ENCODE measurements at regions not wholly inside any gene's neighbourhood (a gene's known extent, or its start where the extent isn't known, plus 50 kb on each side); places are given as distances from the start of the nearest gene placed in this dataset.
"Not testable (repeated sequence)": the region's sequence is repeated elsewhere in the genome, so short reads cannot be mapped to it uniquely, and the experiment has no call there.

DNA sequence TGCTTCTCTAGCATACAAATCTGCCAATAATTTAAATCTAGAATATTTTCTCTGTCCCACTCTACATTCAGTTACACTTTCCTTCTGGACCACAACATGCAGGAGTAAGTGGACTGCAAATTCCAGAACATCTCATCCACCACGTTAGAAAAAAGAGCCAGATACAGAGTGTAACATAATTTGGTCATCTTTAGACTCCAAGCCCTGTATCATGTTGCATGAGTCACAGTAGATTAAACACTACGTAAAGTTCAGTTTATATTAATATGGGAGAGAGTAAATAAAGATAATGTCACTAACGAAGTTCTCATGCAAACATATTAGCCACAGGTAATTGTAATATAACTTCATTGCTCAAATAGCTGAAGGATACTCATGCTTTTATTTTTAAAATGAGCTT is 327.0 kb downstream of the C6orf118 start:
- TF ChIP-seq, protein P1, sequence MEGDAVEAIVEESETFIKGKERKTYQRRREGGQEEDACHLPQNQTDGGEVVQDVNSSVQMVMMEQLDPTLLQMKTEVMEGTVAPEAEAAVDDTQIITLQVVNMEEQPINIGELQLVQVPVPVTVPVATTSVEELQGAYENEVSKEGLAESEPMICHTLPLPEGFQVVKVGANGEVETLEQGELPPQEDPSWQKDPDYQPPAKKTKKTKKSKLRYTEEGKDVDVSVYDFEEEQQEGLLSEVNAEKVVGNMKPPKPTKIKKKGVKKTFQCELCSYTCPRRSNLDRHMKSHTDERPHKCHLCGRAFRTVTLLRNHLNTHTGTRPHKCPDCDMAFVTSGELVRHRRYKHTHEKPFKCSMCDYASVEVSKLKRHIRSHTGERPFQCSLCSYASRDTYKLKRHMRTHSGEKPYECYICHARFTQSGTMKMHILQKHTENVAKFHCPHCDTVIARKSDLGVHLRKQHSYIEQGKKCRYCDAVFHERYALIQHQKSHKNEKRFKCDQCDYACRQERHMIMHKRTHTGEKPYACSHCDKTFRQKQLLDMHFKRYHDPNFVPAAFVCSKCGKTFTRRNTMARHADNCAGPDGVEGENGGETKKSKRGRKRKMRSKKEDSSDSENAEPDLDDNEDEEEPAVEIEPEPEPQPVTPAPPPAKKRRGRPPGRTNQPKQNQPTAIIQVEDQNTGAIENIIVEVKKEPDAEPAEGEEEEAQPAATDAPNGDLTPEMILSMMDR (IDR thresholded peaks at IDR 0.05; ENCODE audit: insufficient read depth, low read length, poor library complexity, severe bottlenecking), result no peak
- DNase-seq (ENCODE audit: extremely low read depth, insufficient read length), result no peak
- H3K27me3 ChIP-seq (replicated peaks; ENCODE audit: control insufficient read depth, insufficient read depth, low read length), result no peaks in the 10 kb centered on the region
- H3K36me3 ChIP-seq (ENCODE audit: control insufficient read depth, insufficient read depth, low read length), result no peaks in the 10 kb centered on the region
- no peak overlapping the region for H3K4me3 ChIP-seq (replicated peaks; ENCODE audit: low read depth, low read length)

DNA sequence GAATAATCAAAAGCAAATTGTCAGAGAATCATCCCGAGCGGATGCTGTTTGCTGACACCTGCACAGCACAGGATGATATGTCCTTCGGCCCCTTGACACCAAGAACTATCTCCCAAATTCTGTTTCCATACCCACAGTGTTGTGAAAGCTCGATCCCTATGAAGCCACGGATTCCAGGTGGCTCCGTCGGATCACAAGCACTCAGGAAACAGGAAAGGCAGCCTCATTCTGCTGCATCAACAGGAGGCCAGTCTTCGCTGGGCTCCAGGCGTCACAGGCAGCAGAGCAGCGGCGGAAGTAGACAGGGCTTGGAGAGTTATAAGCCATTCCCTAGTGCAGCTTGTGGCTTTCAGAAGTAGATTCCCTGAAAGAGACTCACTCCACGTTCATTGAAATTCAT is 342.3 kb downstream of the C6orf118 start:
- TF ChIP-seq, protein P1 (IDR thresholded peaks at IDR 0.05; ENCODE audit: insufficient read depth, low read length, poor library complexity, severe bottlenecking), result no peak
- Histone ChIP-seq H3K27me3 (replicated peaks; ENCODE audit: control insufficient read depth, insufficient read depth, low read length) (no peaks in the 10 kb centered on the region), H3K4me3 (replicated peaks; ENCODE audit: low read depth, low read length) (no peak overlapping the region), H3K36me3 (ENCODE audit: control insufficient read depth, insufficient read depth, low read length) (no peaks in the 10 kb centered on the region)
- DNase-seq (ENCODE audit: extremely low read depth, insufficient read length), result no peak

- H3K36me3 ChIP-seq (ENCODE audit: control insufficient read depth, insufficient read depth, low read length), result no peaks in the 10 kb centered on the region
- no peak for DNase-seq (ENCODE audit: extremely low read depth, insufficient read length)
- no peak overlapping the region for H3K4me3 ChIP-seq (replicated peaks; ENCODE audit: low read depth, low read length)
- TF ChIP-seq, protein P1 (IDR thresholded peaks at IDR 0.05; ENCODE audit: insufficient read depth, low read length, poor library complexity, severe bottlenecking), result no peak
- H3K27me3 ChIP-seq (replicated peaks; ENCODE audit: control insufficient read depth, insufficient read depth, low read length), result no peaks in the 10 kb centered on the region
These were observed 346.6 kb downstream of the C6orf118 start for GRCh38 chr6:164962805-164963204.

DNA sequence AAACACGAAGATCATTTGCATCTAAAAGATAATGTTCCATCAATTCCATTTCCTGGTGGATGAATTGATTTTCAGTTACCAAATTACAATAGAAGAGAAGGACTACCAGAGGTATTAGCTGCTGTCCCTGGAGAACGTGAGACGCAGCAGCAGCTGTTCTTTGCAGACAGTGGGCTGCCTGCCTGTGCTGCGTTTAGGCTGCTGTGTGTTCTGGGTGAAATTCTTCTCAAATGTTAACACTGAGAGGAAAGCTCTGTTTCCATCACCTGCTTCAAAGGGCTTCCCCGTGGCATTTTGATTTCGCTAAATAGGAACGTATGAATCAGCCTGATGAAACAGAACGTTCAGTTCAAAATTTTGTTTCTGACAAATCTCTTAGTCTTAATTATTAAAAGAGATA is 362.2 kb downstream of the C6orf118 start:
- no peak for DNase-seq (ENCODE audit: extremely low read depth, insufficient read length)
- TF ChIP-seq, protein P1 (IDR thresholded peaks at IDR 0.05; ENCODE audit: insufficient read depth, low read length, poor library complexity, severe bottlenecking), result no peak
- Histone ChIP-seq H3K4me3 (replicated peaks; ENCODE audit: low read depth, low read length) (no peak overlapping the region), H3K36me3 (ENCODE audit: control insufficient read depth, insufficient read depth, low read length) (no peaks in the 10 kb centered on the region), H3K27me3 (replicated peaks; ENCODE audit: control insufficient read depth, insufficient read depth, low read length) (no peaks in the 10 kb centered on the region)

GRCh38 chr6:164942271-164942670 is 367.1 kb downstream of the C6orf118 start:
- DNase-seq (ENCODE audit: extremely low read depth, insufficient read length), result no peak
- H3K27me3 ChIP-seq (replicated peaks; ENCODE audit: control insufficient read depth, insufficient read depth, low read length), result no peaks in the 10 kb centered on the region
- no peak overlapping the region for H3K4me3 ChIP-seq (replicated peaks; ENCODE audit: low read depth, low read length)
- no peaks in the 10 kb centered on the region for H3K36me3 ChIP-seq (ENCODE audit: control insufficient read depth, insufficient read depth, low read length)
- TF ChIP-seq, protein P1 (IDR thresholded peaks at IDR 0.05; ENCODE audit: insufficient read depth, low read length, poor library complexity, severe bottlenecking), result no peak

DNA sequence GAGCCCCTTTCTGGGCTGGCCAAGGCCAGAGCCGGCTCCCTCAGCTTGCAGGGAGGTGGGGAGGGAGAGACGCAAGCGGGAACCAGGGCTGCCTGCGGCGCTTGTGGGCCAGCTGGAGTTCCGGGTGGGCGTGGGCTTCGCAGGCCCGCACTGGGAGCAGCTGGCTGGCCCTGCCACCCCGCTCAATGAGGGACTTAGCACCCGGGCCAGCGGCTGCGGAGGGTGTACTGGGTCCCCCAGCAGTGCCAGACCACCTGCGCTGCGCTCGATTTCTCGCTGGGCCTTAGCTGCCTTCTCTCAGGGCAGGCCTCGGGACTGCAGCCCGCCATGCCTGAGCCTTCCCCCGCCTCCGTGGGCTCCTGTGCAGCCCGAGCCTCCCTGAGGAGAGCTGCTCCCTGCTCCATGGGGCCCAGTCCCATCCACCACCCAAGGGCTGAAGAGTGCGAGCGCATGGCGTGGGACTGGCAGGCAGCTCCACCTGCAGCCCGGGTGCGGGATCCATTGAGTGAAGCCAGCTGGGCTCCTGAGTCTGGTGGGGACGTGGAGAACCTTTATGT is 376.1 kb downstream of the C6orf118 start:
- not testable (repeated sequence) for H3K27me3 ChIP-seq (replicated peaks; ENCODE audit: control insufficient read depth, insufficient read depth, low read length); DNase-seq (ENCODE audit: extremely low read depth, insufficient read length); H3K4me3 ChIP-seq (replicated peaks; ENCODE audit: low read depth, low read length); H3K36me3 ChIP-seq (ENCODE audit: control insufficient read depth, insufficient read depth, low read length)

Data from GM06990 (cell line).